Astrocyte of the cerebellum (primary cell): ENCODE measurements at regions not wholly inside any gene's neighbourhood (a gene's known extent, or its start where the extent isn't known, plus 50 kb on each side); places are given as distances from the start of the nearest gene placed in this dataset.

Experiments
- DNase-seq: peaks from one replicate; pipeline ENCODE4 v3.0.0-alpha.2; 2011; ENCODE audit warnings: low read depth
- H3K4me3 ChIP-seq: 2 replicates; pipeline ENCODE4 v1.5.1; 2011; ENCODE audit warnings: mild to moderate bottlenecking, low read depth, low read length, moderate library complexity
- CTCF ChIP-seq: IDR thresholded peaks from 2 replicates; pipeline ENCODE4 v1.5.1; 2012; ENCODE audit warnings: low read length, low read depth, moderate library complexity, mild to moderate bottlenecking; ENCODE audit errors: missing control alignments
- in situ Hi-C: cut with HindIII; loops from 2 replicates; pipeline ENCODE4 v1.10.0; 2017; ENCODE audit warnings: low sequenced_read_pairs

- H3K4me3 ChIP-seq = no peak overlapping the region
- in situ Hi-C loops = no loop called here
- DNase-seq = no peak
- no peak for TF ChIP-seq CTCF
Measured at GRCh38 chr2:7472465-7472864, 555.3 kb downstream of the RNF144A start.

- H3K4me3 ChIP-seq = no peak overlapping the region
- no peak for TF ChIP-seq CTCF
- in situ Hi-C loops = no loop called here
- no peak for DNase-seq
Measured at GRCh38 chr2:7473135-7473771, 556.0 kb downstream of the RNF144A start.

DNA sequence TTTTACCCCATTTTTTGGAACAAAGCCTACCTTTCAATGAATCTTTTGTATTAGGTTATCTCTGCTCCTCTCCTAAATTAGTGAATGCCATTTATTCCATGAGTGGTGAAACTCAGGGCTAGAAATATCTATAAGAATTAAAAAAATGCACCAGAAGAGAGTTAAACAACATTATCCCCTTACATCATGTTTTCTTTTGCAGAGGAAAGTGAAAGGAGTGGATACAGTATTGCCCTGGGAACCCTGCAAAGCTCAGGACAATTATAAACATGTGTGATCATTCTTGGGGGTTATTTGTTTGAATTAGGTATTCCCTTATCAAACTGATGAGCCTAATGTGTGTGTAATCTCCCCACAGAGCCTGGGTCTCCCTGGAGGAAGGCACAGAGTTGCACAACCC is 559.2 kb downstream of the RNF144A start:
- no peak for DNase-seq
- no peak overlapping the region for H3K4me3 ChIP-seq
- TF ChIP-seq CTCF = no peak
- in situ Hi-C loops = no loop called here

GRCh38 chr2:7479603-7480002 is 562.4 kb downstream of the RNF144A start:
- in situ Hi-C loops = no loop called here
- no peak for TF ChIP-seq CTCF
- no peak for DNase-seq
- H3K4me3 ChIP-seq = no peak overlapping the region

- in situ Hi-C loops = no loop called here
- DNase-seq = no peak
- H3K4me3 ChIP-seq = no peak overlapping the region
- no peak for TF ChIP-seq CTCF
Measured at GRCh38 chr2:7480431-7480830, 563.2 kb downstream of the RNF144A start.

DNA sequence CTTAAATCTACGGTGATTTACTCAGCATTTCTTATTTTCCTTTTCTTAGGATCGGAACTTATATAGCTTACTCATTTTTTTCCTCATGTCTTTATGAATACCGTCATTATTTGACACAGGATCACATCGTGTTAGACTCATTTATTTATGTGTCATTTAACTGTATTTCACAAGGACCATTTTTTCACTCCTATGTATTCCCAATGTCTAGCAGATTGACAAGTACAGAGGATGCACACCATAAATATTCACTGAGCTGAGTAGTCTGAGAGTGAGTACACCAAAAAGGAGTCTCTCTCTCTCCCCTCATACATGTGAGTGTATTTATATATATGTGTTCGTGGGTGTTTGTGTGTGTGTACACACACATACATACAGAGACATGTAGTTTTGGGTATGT is 573.5 kb downstream of the RNF144A start:
- no peak overlapping the region for H3K4me3 ChIP-seq
- in situ Hi-C loops = no loop called here
- no peak for DNase-seq
- TF ChIP-seq CTCF = no peak
